Pancreas (tissue), 10 donors: ENCODE measurements at regions not wholly inside any gene's neighbourhood (a gene's known extent, or its start where the extent isn't known, plus 50 kb on each side); places are given as distances from the start of the nearest gene placed in this dataset.

Experiments used
- ATAC-seq, 4 donors: fragments of 200-7000 bp; cut with Tn5 transposase; one replicate each; pipeline versions ENCODE4 v1.8.0 to v1.9.1; 2020; ENCODE audit warnings: mild to moderate bottlenecking in 4 of 4, moderate library complexity in 4 of 4
- DNase-seq, 6 donors: peaks; one replicate each; pipeline ENCODE4 v3.0.0-alpha.2; 2020
- FAIRE-seq: peaks from 2 replicates; lab custom pipeline; 2012; peaks lifted over from hg19 to GRCh38; lab: Jason Lieb, UNC
- H3K27ac ChIP-seq, 4 donors: fragments of 200-600 bp; sonication (generic); 1 replicate in 3 of 4; 2 replicates in 1 of 4; pipeline versions ENCODE4 v1.5.0 to v1.8.0; 2020
- H3K27me3 ChIP-seq, 4 donors: fragments of 200-600 bp; one replicate each; pipeline ENCODE4 v1.8.0; 2021
- H3K36me3 ChIP-seq, 3 donors: fragments of 200-600 bp; sonication (generic) in 1 of 3; one replicate each; pipeline versions ENCODE4 v1.5.0 to v1.8.0; 2020 to 2021
- H3K4me1 ChIP-seq, 3 donors: fragments of 200-600 bp; one replicate each; pipeline ENCODE4 v1.8.0; 2021
- H3K4me3 ChIP-seq, 4 donors: fragments of 200-600 bp; sonication (generic) in 2 of 4; one replicate each; pipeline versions ENCODE4 v1.5.0 to v1.8.0; 2020 to 2021
- H3K9me3 ChIP-seq, 4 donors: fragments of 200-600 bp; one replicate each; pipeline ENCODE4 v1.8.0; 2021
- CTCF ChIP-seq, 4 donors: fragments of 200-600 bp; sonication (generic) in 3 of 4; IDR thresholded peaks; one replicate each; pipeline versions ENCODE4 v1.5.0 to v1.8.0; 2021; ENCODE audit warnings: antibody characterized with exemption in 4 of 4
- WGBS, 2 donors: extraction: QIAGEN DNeasy Blood & Tissue Kit; methylation state at CpG; one replicate each; pipeline ENCODE4 v1.1.7; 2013; 5-methylcytosine and 5-hydroxymethylcytosine counted together
- intact Hi-C, 3 donors: fragments of 100-400 bp; cut with DNase I; formaldehyde crosslinking; loops; one replicate each; pipeline versions ENCODE4 v1.11.1 to v1.14.2; 2022
- donor health status: healthy with polysubstance abuse.
- donor health status: DM: no; HTN: no; CAD: no; lungs with moderate emphysema.
- donor health status: DM: no; HTN: no; CAD: no.
- donor health status: control.
- donor health status: control.
- donor health status: Bipolar disorder and iron deficiency.
- donor health status: DM: yes; HTN: yes; CAD: no.
- donor health status: DM: no; HTN: no; CAD: no.
- donor health status: DM: no; HTN: no; CAD: no.
- donor health status: DM: yes; HTN: yes; CAD: no.

GRCh38 chr11:115599125-115599524 lies 94.9 kb upstream of the CADM1 start:
- Histone ChIP-seq H3K27me3 (no peaks in the 10 kb centered on the region), H3K36me3 (no peaks in the 10 kb centered on the region), H3K4me3 (no peak overlapping the region), H3K9me3 (no peaks in the 10 kb centered on the region), H3K27ac (no peak overlapping the region), H3K4me1 (no peaks in the 10 kb centered on the region)
- intact Hi-C loops, result no loop called here
- ATAC-seq (no peak), FAIRE-seq (no peak), DNase-seq (no peak)
- WGBS, 2 donors, result 57 to 64% methylated on average over 1 of the region's 1 CpG
- TF ChIP-seq CTCF (IDR thresholded peaks at IDR 0.05), result no peak

- no peaks in the 10 kb centered on the region for H3K27me3 ChIP-seq
- H3K4me1 ChIP-seq, result no peaks in the 10 kb centered on the region
- intact Hi-C loops, result no loop called here
- no peak for DNase-seq
- H3K27ac ChIP-seq, result no peak overlapping the region
- 65 to 77% methylated on average over 3 of the region's 3 CpGs for WGBS, 2 donors
- no peaks in the 10 kb centered on the region for H3K36me3 ChIP-seq
- no peak for FAIRE-seq
- TF ChIP-seq CTCF (IDR thresholded peaks at IDR 0.05), result no peak
- H3K9me3 ChIP-seq, result no peaks in the 10 kb centered on the region
- ATAC-seq, result no peak
- no peak overlapping the region for H3K4me3 ChIP-seq
Measured at GRCh38 chr11:115598257-115598901, 94.2 kb upstream of the CADM1 start.

GRCh38 chr11:115591380-115591779 lies 87.2 kb upstream of the CADM1 start:
- no peak for FAIRE-seq
- no peak for DNase-seq
- Histone ChIP-seq H3K4me1 (no peaks in the 10 kb centered on the region), H3K36me3 (no peaks in the 10 kb centered on the region), H3K4me3 (no peak overlapping the region), H3K27me3 (no peaks in the 10 kb centered on the region), H3K27ac (no peak overlapping the region), H3K9me3 (no peaks in the 10 kb centered on the region)
- 91 to 95% methylated on average over 3 of the region's 3 CpGs for WGBS, 2 donors
- intact Hi-C loops, result no loop called here
- ATAC-seq, result no peak
- TF ChIP-seq CTCF (IDR thresholded peaks at IDR 0.05), result no peak

GRCh38 chr11:115590254-115590653 lies 86.0 kb upstream of the CADM1 start:
- H3K27me3 ChIP-seq, result no peaks in the 10 kb centered on the region
- no peaks in the 10 kb centered on the region for H3K4me1 ChIP-seq
- intact Hi-C loops, result no loop called here
- WGBS, 2 donors, result 33 to 43% methylated on average over 7 of the region's 7 CpGs
- no peaks in the 10 kb centered on the region for H3K36me3 ChIP-seq
- no peak overlapping the region for H3K27ac ChIP-seq
- H3K4me3 ChIP-seq, result no peak overlapping the region
- DNase-seq, result no peak
- no peak for FAIRE-seq
- H3K9me3 ChIP-seq, result no peaks in the 10 kb centered on the region
- TF ChIP-seq CTCF (IDR thresholded peaks at IDR 0.05), result no peak
- ATAC-seq, result peak in 2 of 4 donors; percentile 22 to 45

- H3K9me3 ChIP-seq, result no peaks in the 10 kb centered on the region
- intact Hi-C loops, result no loop called here
- DNase-seq, result no peak
- no peak overlapping the region for H3K27ac ChIP-seq
- no peaks in the 10 kb centered on the region for H3K27me3 ChIP-seq
- no peaks in the 10 kb centered on the region for H3K36me3 ChIP-seq
- 79 to 87% methylated on average over 3 of the region's 3 CpGs for WGBS, 2 donors
- ATAC-seq, result no peak
- no peak for TF ChIP-seq CTCF (IDR thresholded peaks at IDR 0.05)
- H3K4me3 ChIP-seq, result no peak overlapping the region
- no peaks in the 10 kb centered on the region for H3K4me1 ChIP-seq
- no peak for FAIRE-seq
Measured at GRCh38 chr11:115587718-115588342, 83.6 kb upstream of the CADM1 start.
